ENCODE measurements at regions not wholly inside any gene's neighbourhood (a gene's known extent, or its start where the extent isn't known, plus 50 kb on each side); places are given as distances from the start of the nearest gene placed in this dataset.

GRCh38 chr5:179478624-179479023 is 71.7 kb upstream of the RUFY1 start:
- DNase-seq = no peak
- Histone ChIP-seq H3K36me3 (no peaks in the 10 kb centered on the region), H3K4me1 (no peaks in the 10 kb centered on the region), H3K9me3 (no peaks in the 10 kb centered on the region), H3K27me3 (no peaks in the 10 kb centered on the region), H3K4me3 (no peak overlapping the region), H3K9ac (ENCODE audit: low read depth in 2 of 2, low read length in 2 of 2) (no peak overlapping the region), H3K27ac (no peak overlapping the region)
- intact Hi-C loops (cut with DNase I) = no loop called here
- no peak for TF ChIP-seq CTCF (IDR thresholded peaks at IDR 0.05)

GRCh38 chr5:179475208-179475751 is 75.1 kb upstream of the RUFY1 start:
- Histone ChIP-seq H3K9ac (ENCODE audit: low read depth in 2 of 2, low read length in 2 of 2) (no peak overlapping the region), H3K27ac (no peak overlapping the region), H3K36me3 (no peaks in the 10 kb centered on the region), H3K9me3 (no peaks in the 10 kb centered on the region), H3K4me1 (no peaks in the 10 kb centered on the region), H3K27me3 (no peaks in the 10 kb centered on the region), H3K4me3 (no peak overlapping the region)
- TF ChIP-seq CTCF (IDR thresholded peaks at IDR 0.05) = no peak
- intact Hi-C loops (cut with DNase I) = no loop called here
- DNase-seq = no peak

GRCh38 chr5:179472641-179473040 is 77.7 kb upstream of the RUFY1 start:
- Histone ChIP-seq H3K4me3 (no peak overlapping the region), H3K9me3 (no peaks in the 10 kb centered on the region), H3K27me3 (no peaks in the 10 kb centered on the region), H3K4me1 (no peaks in the 10 kb centered on the region), H3K27ac (no peak overlapping the region), H3K36me3 (no peaks in the 10 kb centered on the region), H3K9ac (ENCODE audit: low read depth in 2 of 2, low read length in 2 of 2) (no peak overlapping the region)
- intact Hi-C loops (cut with DNase I) = no loop called here
- no peak for TF ChIP-seq CTCF (IDR thresholded peaks at IDR 0.05)
- no peak for DNase-seq

GRCh38 chr5:179472174-179472573 is 78.2 kb upstream of the RUFY1 start:
- TF ChIP-seq CTCF (IDR thresholded peaks at IDR 0.05) = no peak
- H3K27ac ChIP-seq = no peak overlapping the region
- no peaks in the 10 kb centered on the region for H3K36me3 ChIP-seq
- no peak overlapping the region for H3K9ac ChIP-seq (ENCODE audit: low read depth in 2 of 2, low read length in 2 of 2)
- H3K4me1 ChIP-seq = no peaks in the 10 kb centered on the region
- no peak overlapping the region for H3K4me3 ChIP-seq
- intact Hi-C loops (cut with DNase I) = no loop called here
- no peaks in the 10 kb centered on the region for H3K9me3 ChIP-seq
- H3K27me3 ChIP-seq = no peaks in the 10 kb centered on the region
- no peak for DNase-seq

GRCh38 chr5:179470201-179470600 is 80.2 kb upstream of the RUFY1 start:
- no peak for TF ChIP-seq CTCF (IDR thresholded peaks at IDR 0.05)
- H3K9ac ChIP-seq (ENCODE audit: low read depth in 2 of 2, low read length in 2 of 2) = no peak overlapping the region
- H3K4me3 ChIP-seq = no peak overlapping the region
- H3K27ac ChIP-seq = no peak overlapping the region
- intact Hi-C loops (cut with DNase I) = no loop called here
- no peaks in the 10 kb centered on the region for H3K27me3 ChIP-seq
- no peak for DNase-seq
- no peaks in the 10 kb centered on the region for H3K9me3 ChIP-seq
- H3K4me1 ChIP-seq = no peaks in the 10 kb centered on the region
- no peaks in the 10 kb centered on the region for H3K36me3 ChIP-seq

Data from colonic mucosa (tissue), 4 donors.